ENCODE measurements at regions not wholly inside any gene's neighbourhood (a gene's known extent, or its start where the extent isn't known, plus 50 kb on each side); places are given as distances from the start of the nearest gene placed in this dataset.

GRCh38 chr5:20041326-20042274 lies 53.6 kb upstream of the CDH18 start:
- Histone ChIP-seq H4K5ac (ENCODE audit: insufficient read length, low read depth, low read length) (no peak overlapping the region), H3K14ac (ENCODE audit: insufficient read depth, low read length) (no peak overlapping the region), H2AK5ac (ENCODE audit: insufficient read length, low read length) (no peak overlapping the region), H3K27ac (ENCODE audit: insufficient read length, low read depth, low read length) (no peak overlapping the region), H3K56ac (ENCODE audit: insufficient read length, low read depth, low read length) (no peak overlapping the region), H3K79me1 (ENCODE audit: insufficient read depth, low read depth, low read length, poor library complexity, severe bottlenecking) (no peaks in the 10 kb centered on the region), H3K23ac (ENCODE audit: insufficient read length, low read depth, low read length) (no peak overlapping the region), H2BK12ac (ENCODE audit: insufficient read length, low read depth, low read length) (no peak overlapping the region), H3K9me3 (ENCODE audit: control insufficient read depth, low read depth, low read length) (no peaks in the 10 kb centered on the region), H2AFZ (ENCODE audit: low read length) (no peak overlapping the region), H3K18ac (ENCODE audit: insufficient read length, low read depth, low read length) (no peak overlapping the region), H2BK120ac (ENCODE audit: low read depth, low read length, poor library complexity, severe bottlenecking) (no peak overlapping the region), H3K4me2 (ENCODE audit: insufficient read depth, insufficient read length, low read length) (no peak overlapping the region), H3K9ac (ENCODE audit: extremely low read depth, insufficient read length, low read length) (no peak overlapping the region), H3T11ph (ENCODE audit: low read length) (no peak overlapping the region), H4K20me1 (ENCODE audit: control insufficient read depth, insufficient read depth, insufficient read length) (no peaks in the 10 kb centered on the region), H3K4me1 (ENCODE audit: insufficient read depth, low read length) (no peaks in the 10 kb centered on the region), H3K4ac (ENCODE audit: low read depth, low read length) (no peak overlapping the region), H4K8ac (replicated peaks; ENCODE audit: insufficient read length, low read depth, low read length) (no peak overlapping the region), H3K27me3 (ENCODE audit: insufficient read depth, low read length) (no peaks in the 10 kb centered on the region), H4K91ac (ENCODE audit: insufficient read length, low read depth, low read length) (no peak overlapping the region), H2BK15ac (ENCODE audit: low read depth, low read length) (no peak overlapping the region), H2BK20ac (ENCODE audit: low read depth, low read length, poor library complexity, severe bottlenecking) (no peak overlapping the region), H3K23me2 (ENCODE audit: insufficient read length, low read depth, low read length, poor library complexity, severe bottlenecking) (no peaks in the 10 kb centered on the region), H3K79me2 (ENCODE audit: insufficient read depth, low read length) (no peaks in the 10 kb centered on the region), H2BK5ac (ENCODE audit: insufficient read length, low read length) (no peak overlapping the region)
- Mint-ChIP-seq H3K27ac (no peak overlapping the region), H3K4me1 (peaks cover 7 to 10% of the 10 kb centered on the region in 2 experiments), H3K36me3 (ENCODE audit: insufficient read depth in 1 of 3, low read depth in 3 of 3) (peaks cover 0 to 4% (median 2%) of the 10 kb centered on the region in 3 experiments; a peak in 3 of 7 replicates), H3K4me3 (no peak overlapping the region), H3K27me3 (ENCODE audit: low read depth) (no peaks in the 10 kb centered on the region), H3K9me3 (peaks cover 0 to 19% of the 10 kb centered on the region in 2 experiments; a peak in 4 of 5 replicates)
- TF ChIP-seq, protein P1, sequence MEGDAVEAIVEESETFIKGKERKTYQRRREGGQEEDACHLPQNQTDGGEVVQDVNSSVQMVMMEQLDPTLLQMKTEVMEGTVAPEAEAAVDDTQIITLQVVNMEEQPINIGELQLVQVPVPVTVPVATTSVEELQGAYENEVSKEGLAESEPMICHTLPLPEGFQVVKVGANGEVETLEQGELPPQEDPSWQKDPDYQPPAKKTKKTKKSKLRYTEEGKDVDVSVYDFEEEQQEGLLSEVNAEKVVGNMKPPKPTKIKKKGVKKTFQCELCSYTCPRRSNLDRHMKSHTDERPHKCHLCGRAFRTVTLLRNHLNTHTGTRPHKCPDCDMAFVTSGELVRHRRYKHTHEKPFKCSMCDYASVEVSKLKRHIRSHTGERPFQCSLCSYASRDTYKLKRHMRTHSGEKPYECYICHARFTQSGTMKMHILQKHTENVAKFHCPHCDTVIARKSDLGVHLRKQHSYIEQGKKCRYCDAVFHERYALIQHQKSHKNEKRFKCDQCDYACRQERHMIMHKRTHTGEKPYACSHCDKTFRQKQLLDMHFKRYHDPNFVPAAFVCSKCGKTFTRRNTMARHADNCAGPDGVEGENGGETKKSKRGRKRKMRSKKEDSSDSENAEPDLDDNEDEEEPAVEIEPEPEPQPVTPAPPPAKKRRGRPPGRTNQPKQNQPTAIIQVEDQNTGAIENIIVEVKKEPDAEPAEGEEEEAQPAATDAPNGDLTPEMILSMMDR (conservative IDR thresholded peaks at IDR 0.05): no peak
- no peak for DNase-seq
- no CpG with 5 or more reads among the region's 6 CpGs for WGBS (ENCODE audit: extremely low coverage, insufficient read length, low lambda C conversion rate)
